ENCODE measurements at regions not wholly inside any gene's neighbourhood (a gene's known extent, or its start where the extent isn't known, plus 50 kb on each side); places are given as distances from the start of the nearest gene placed in this dataset.

- Mint-ChIP-seq H3K27me3 (peaks cover 7% of the 10 kb centered on the region), H3K36me3 (ENCODE audit: low read depth) (no peaks in the 10 kb centered on the region), H3K4me3 (no peak overlapping the region), H3K27ac (no peak overlapping the region), H3K9me3 (no peaks in the 10 kb centered on the region), H3K4me1 (ENCODE audit: low read depth) (no peaks in the 10 kb centered on the region)
- Histone ChIP-seq H3K4me3 (ENCODE audit: low read length) (no peak overlapping the region), H3K27ac (ENCODE audit: low read depth in 1 of 2, low read length in 2 of 2) (no peak overlapping the region), H3K4me1 (ENCODE audit: insufficient read depth, low read length) (no peaks in the 10 kb centered on the region), H3K36me3 (ENCODE audit: insufficient read depth, low read length) (no peaks in the 10 kb centered on the region), H3K9me3 (ENCODE audit: control insufficient read depth in 1 of 2, insufficient read depth in 1 of 2, low read length in 2 of 2) (no peaks in the 10 kb centered on the region), H3K27me3 (ENCODE audit: control insufficient read depth in 1 of 2, insufficient read depth in 2 of 2, low read length in 2 of 2) (no peaks in the 10 kb centered on the region)
- ChIA-PET POLR2A (no interaction called here), CTCF (no interaction called here)
- intact Hi-C loops (cut with DNase I, micrococcal nuclease), result no loop called here
- DNase-seq, result no peak
- ATAC-seq (ENCODE audit: poor library complexity), result no peak
- no peak for TF ChIP-seq CTCF (IDR thresholded peaks at IDR 0.05)
Measured at GRCh38 chr5:111995701-111996100, 238.7 kb upstream of the NREP start.

- intact Hi-C loops (cut with DNase I, micrococcal nuclease), result no loop called here
- H3K9me3 ChIP-seq (ENCODE audit: control insufficient read depth in 1 of 2, insufficient read depth in 1 of 2, low read length in 2 of 2), result no peaks in the 10 kb centered on the region
- Mint-ChIP-seq H3K4me1 (ENCODE audit: low read depth) (no peaks in the 10 kb centered on the region), H3K27me3 (peaks cover 7% of the 10 kb centered on the region), H3K9me3 (peaks cover 3% of the 10 kb centered on the region), H3K36me3 (ENCODE audit: low read depth) (no peaks in the 10 kb centered on the region), H3K4me3 (no peak overlapping the region), H3K27ac (no peak overlapping the region)
- POLR2A ChIA-PET, result no interaction called here
- no peaks in the 10 kb centered on the region for H3K36me3 ChIP-seq (ENCODE audit: insufficient read depth, low read length)
- no peak overlapping the region for H3K4me3 ChIP-seq (ENCODE audit: low read length)
- no peaks in the 10 kb centered on the region for H3K27me3 ChIP-seq (ENCODE audit: control insufficient read depth in 1 of 2, insufficient read depth in 2 of 2, low read length in 2 of 2)
- H3K4me1 ChIP-seq (ENCODE audit: insufficient read depth, low read length), result no peaks in the 10 kb centered on the region
- ATAC-seq (ENCODE audit: poor library complexity) (no peak), DNase-seq (no peak)
- TF ChIP-seq CTCF (IDR thresholded peaks at IDR 0.05), result no peak
- H3K27ac ChIP-seq (ENCODE audit: low read depth in 1 of 2, low read length in 2 of 2), result no peak overlapping the region
- CTCF ChIA-PET, result no interaction called here
Measured at GRCh38 chr5:111993242-111993641, 236.2 kb upstream of the NREP start.

- H3K36me3 Mint-ChIP-seq (ENCODE audit: low read depth), result no peaks in the 10 kb centered on the region
- no peak overlapping the region for H3K27ac Mint-ChIP-seq
- intact Hi-C loops (cut with DNase I, micrococcal nuclease), result no loop called here
- DNase-seq (no peak), ATAC-seq (ENCODE audit: poor library complexity) (no peak)
- no peaks in the 10 kb centered on the region for H3K4me1 Mint-ChIP-seq (ENCODE audit: low read depth)
- CTCF ChIA-PET, result no interaction called here
- no peak overlapping the region for H3K27ac ChIP-seq (ENCODE audit: low read depth in 1 of 2, low read length in 2 of 2)
- no peaks in the 10 kb centered on the region for H3K27me3 ChIP-seq (ENCODE audit: control insufficient read depth in 1 of 2, insufficient read depth in 2 of 2, low read length in 2 of 2)
- no peaks in the 10 kb centered on the region for H3K9me3 Mint-ChIP-seq
- H3K4me1 ChIP-seq (ENCODE audit: insufficient read depth, low read length), result no peaks in the 10 kb centered on the region
- no peak overlapping the region for H3K4me3 Mint-ChIP-seq
- H3K4me3 ChIP-seq (ENCODE audit: low read length), result no peak overlapping the region
- no peak for TF ChIP-seq CTCF (IDR thresholded peaks at IDR 0.05)
- H3K27me3 Mint-ChIP-seq, result no peaks in the 10 kb centered on the region
- POLR2A ChIA-PET, result no interaction called here
- peaks cover 0 to 4% of the 10 kb centered on the region in 2 experiments for H3K9me3 ChIP-seq (ENCODE audit: control insufficient read depth in 1 of 2, insufficient read depth in 1 of 2, low read length in 2 of 2)
- no peaks in the 10 kb centered on the region for H3K36me3 ChIP-seq (ENCODE audit: insufficient read depth, low read length)
Measured at GRCh38 chr5:111984044-111984443, 227.1 kb upstream of the NREP start.

Measured in CD4-positive, alpha-beta T cell (primary cell).